OCI-LY1 (cell line): ENCODE measurements at regions not wholly inside any gene's neighbourhood (a gene's known extent, or its start where the extent isn't known, plus 50 kb on each side); places are given as distances from the start of the nearest gene placed in this dataset.

Experiments
- H2AFZ ChIP-seq: fragments of 200-600 bp; sonication (generic), shearing (Covaris generic); 2 replicates; pipeline ENCODE4 v1.6.0; 2014; ENCODE audit warnings: antibody characterized with exemption, mild to moderate bottlenecking, low read length
- H3F3A ChIP-seq: fragments of 200-600 bp; sonication (generic), shearing (Covaris generic); 2 replicates; pipeline ENCODE4 v1.6.0; 2014; ENCODE audit warnings: mild to moderate bottlenecking, antibody characterized with exemption, low read length, moderate library complexity; ENCODE audit not compliant: insufficient read depth
- H3K27ac ChIP-seq: fragments of 200-600 bp; sonication (generic); 2 replicates; pipeline ENCODE4 v1.5.1; 2014; ENCODE audit warnings: low read length, mixed run types, mild to moderate bottlenecking, low read depth; ENCODE audit not compliant: poor library complexity, severe bottlenecking
- H3K27me3 ChIP-seq: fragments of 200-600 bp; sonication (generic); 2 replicates; pipeline ENCODE4 v1.6.0; 2014; ENCODE audit warnings: antibody characterized with exemption, mild to moderate bottlenecking, low read length, moderate library complexity; ENCODE audit not compliant: insufficient read depth
- H3K36me3 ChIP-seq: fragments of 200-600 bp; sonication (generic); 2 replicates; pipeline ENCODE4 v1.6.1; 2014; ENCODE audit warnings: mild to moderate bottlenecking, antibody characterized with exemption, low read length, moderate library complexity, mixed read lengths; ENCODE audit not compliant: insufficient read depth
- H3K4me1 ChIP-seq: fragments of 200-600 bp; sonication (generic); 2 replicates; pipeline ENCODE4 v1.5.1; 2014; ENCODE audit warnings: mild to moderate bottlenecking, low read length, moderate library complexity; ENCODE audit not compliant: insufficient read depth, severe bottlenecking
- H3K4me2 ChIP-seq: fragments of 200-600 bp; sonication (generic), shearing (Covaris generic); 2 replicates; pipeline ENCODE4 v1.6.1; 2014; ENCODE audit warnings: low read length
- H3K4me3 ChIP-seq: fragments of 200-600 bp; sonication (generic); 2 replicates; pipeline ENCODE4 v1.5.1; 2014; ENCODE audit warnings: low read length, low read depth, mild to moderate bottlenecking, mixed read lengths; ENCODE audit not compliant: poor library complexity, severe bottlenecking
- H3K79me2 ChIP-seq: fragments of 200-600 bp; shearing (Covaris generic); 2 replicates; pipeline ENCODE4 v1.6.1; 2016; ENCODE audit warnings: mixed run types, low read length, mixed read lengths; ENCODE audit not compliant: insufficient read depth
- H3K9ac ChIP-seq: fragments of 200-600 bp; sonication (generic), shearing (Covaris generic); 2 replicates; pipeline ENCODE4 v1.6.1; 2014; ENCODE audit warnings: mild to moderate bottlenecking, low read length, mixed read lengths
- H3K9me2 ChIP-seq: fragments of 200-600 bp; sonication (generic), shearing (Covaris generic); 2 replicates; pipeline ENCODE4 v1.6.1; 2014; ENCODE audit warnings: low read depth, mild to moderate bottlenecking, low read length, mixed read lengths
- H3K9me3 ChIP-seq: fragments of 200-600 bp; shearing (Covaris generic); 2 replicates; pipeline ENCODE4 v1.6.1; 2014; ENCODE audit warnings: low read length, mixed read lengths
- H4K20me1 ChIP-seq: fragments of 200-600 bp; sonication (generic), shearing (Covaris generic); 2 replicates; pipeline ENCODE4 v1.6.0; 2016; ENCODE audit warnings: mild to moderate bottlenecking, low read length; ENCODE audit not compliant: insufficient read depth
- EZH2 ChIP-seq: fragments of 200-600 bp; sonication (generic), shearing (Covaris generic); IDR thresholded peaks from 2 replicates; pipeline ENCODE4 v1.8.0; 2017; ENCODE audit warnings: borderline replicate concordance, mixed run types, mild to moderate bottlenecking, antibody characterized with exemption, low read length, moderate library complexity, mixed read lengths
- TF ChIP-seq, protein P1 (sequence below): fragments of 200-600 bp; sonication (generic), shearing (Covaris generic); IDR thresholded peaks from 2 replicates; pipeline ENCODE4 v1.5.1; 2017; ENCODE audit warnings: mild to moderate bottlenecking, antibody characterized with exemption, low read length, moderate library complexity, mixed read lengths

DNA sequence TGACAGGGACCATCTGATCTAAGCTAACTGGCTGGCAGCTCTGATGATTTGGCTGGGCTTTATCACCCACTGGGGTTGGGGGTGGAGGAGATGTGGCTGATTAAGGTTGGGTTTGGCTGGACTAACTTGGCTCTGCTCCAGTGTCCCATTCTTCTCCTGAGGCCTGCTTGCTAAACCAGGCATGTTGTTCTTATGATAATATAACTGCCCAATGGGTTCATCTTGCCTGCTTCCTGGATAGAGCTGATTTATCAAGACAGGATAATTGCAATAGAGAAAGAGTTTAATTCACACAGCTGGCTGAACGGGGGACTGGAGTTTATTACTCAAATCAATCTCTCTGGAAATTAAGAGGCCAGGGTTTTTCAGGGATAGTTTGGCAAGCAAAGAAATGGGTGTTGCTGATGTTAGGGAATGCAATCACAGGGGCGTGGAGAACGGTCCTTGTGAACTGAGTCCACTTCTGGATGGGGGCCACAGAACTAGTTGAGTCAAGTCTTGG, 150.4 kb downstream of the PTH2R start:
- no peak overlapping the region for H3K4me2 ChIP-seq
- no peak overlapping the region for H3K4me3 ChIP-seq
- no peak overlapping the region for H3K9ac ChIP-seq
- TF ChIP-seq EZH2, result no peak
- TF ChIP-seq, protein P1, sequence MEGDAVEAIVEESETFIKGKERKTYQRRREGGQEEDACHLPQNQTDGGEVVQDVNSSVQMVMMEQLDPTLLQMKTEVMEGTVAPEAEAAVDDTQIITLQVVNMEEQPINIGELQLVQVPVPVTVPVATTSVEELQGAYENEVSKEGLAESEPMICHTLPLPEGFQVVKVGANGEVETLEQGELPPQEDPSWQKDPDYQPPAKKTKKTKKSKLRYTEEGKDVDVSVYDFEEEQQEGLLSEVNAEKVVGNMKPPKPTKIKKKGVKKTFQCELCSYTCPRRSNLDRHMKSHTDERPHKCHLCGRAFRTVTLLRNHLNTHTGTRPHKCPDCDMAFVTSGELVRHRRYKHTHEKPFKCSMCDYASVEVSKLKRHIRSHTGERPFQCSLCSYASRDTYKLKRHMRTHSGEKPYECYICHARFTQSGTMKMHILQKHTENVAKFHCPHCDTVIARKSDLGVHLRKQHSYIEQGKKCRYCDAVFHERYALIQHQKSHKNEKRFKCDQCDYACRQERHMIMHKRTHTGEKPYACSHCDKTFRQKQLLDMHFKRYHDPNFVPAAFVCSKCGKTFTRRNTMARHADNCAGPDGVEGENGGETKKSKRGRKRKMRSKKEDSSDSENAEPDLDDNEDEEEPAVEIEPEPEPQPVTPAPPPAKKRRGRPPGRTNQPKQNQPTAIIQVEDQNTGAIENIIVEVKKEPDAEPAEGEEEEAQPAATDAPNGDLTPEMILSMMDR, result no peak
- no peak overlapping the region for H3K27ac ChIP-seq
- H4K20me1 ChIP-seq, result no peaks in the 10 kb centered on the region
- H3K9me2 ChIP-seq, result no peaks in the 10 kb centered on the region
- no peaks in the 10 kb centered on the region for H3K9me3 ChIP-seq
- H3K27me3 ChIP-seq, result no peaks in the 10 kb centered on the region
- no peaks in the 10 kb centered on the region for H3F3A ChIP-seq
- H3K36me3 ChIP-seq, result no peaks in the 10 kb centered on the region
- H2AFZ ChIP-seq, result no peak overlapping the region
- no peaks in the 10 kb centered on the region for H3K4me1 ChIP-seq
- H3K79me2 ChIP-seq, result no peaks in the 10 kb centered on the region

DNA sequence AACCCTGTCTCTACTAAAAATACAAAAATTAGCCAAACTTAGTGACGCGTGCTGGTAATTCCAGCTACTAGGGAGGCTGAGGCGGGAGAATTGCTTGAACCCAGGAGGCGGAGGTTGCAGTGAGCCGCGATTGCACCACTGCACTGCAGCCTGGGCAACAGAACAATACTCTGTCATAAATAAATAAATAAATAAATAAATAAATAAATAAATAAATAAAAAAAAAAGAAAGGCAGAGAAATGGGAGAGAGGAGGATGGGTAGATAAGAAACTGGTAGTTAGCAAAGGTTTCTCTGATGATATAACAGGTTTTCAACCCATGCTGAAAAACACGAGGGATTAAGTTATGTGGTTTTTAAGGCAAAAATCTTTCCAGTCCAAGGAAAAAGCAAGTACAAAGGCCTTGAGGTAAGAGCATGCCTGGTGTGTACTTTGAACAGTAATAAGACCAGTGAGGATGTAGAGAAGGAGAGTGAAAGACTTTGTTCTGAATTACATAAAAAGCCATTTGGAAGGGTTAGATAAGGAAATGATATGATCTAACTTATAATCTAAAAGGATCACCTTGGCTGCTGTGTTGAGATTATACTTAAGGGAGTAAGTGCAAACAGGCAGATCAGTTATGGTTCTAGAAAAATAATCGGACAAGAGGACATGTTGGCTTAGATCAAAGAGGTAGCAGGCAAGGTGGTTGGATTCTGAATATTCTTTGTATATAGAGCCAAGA, 159.3 kb downstream of the PTH2R start:
- Histone ChIP-seq H4K20me1 (no peaks in the 10 kb centered on the region), H3K79me2 (no peaks in the 10 kb centered on the region), H3K4me1 (no peaks in the 10 kb centered on the region), H3K4me3 (no peak overlapping the region), H3F3A (no peaks in the 10 kb centered on the region), H3K36me3 (no peaks in the 10 kb centered on the region), H3K9me2 (no peaks in the 10 kb centered on the region), H3K27ac (no peak overlapping the region), H2AFZ (no peak overlapping the region), H3K9me3 (no peaks in the 10 kb centered on the region), H3K27me3 (no peaks in the 10 kb centered on the region), H3K9ac (no peak overlapping the region), H3K4me2 (no peak overlapping the region)
- TF ChIP-seq EZH2, result no peak
- TF ChIP-seq, protein P1, result no peak

DNA sequence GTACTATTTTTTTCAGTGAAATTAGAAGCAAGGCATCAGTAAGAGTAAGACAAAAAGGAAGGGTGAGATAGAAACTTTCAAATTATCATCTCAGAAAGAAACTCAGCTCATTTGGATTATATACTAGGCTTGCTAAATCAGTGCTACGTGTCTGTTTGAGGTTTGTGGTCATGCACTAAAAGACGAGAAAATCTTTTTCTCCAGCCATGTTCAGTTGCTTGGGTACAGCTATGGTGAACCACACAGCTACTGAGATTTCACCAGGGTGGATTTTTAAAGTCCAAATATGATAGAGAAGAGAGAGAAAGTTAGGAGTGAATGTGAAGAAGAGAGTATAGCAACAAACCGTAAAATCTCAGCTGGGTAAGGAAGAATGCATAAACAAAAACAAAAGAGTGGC, 161.6 kb downstream of the PTH2R start:
- Histone ChIP-seq H3K27ac (no peak overlapping the region), H2AFZ (no peak overlapping the region)

More for the DNA sequence above, 161.6 kb downstream of the PTH2R start:
- Histone ChIP-seq H4K20me1 (no peaks in the 10 kb centered on the region), H3K27me3 (no peaks in the 10 kb centered on the region), H3K9ac (no peak overlapping the region), H3K4me2 (no peak overlapping the region), H3K9me3 (no peaks in the 10 kb centered on the region), H3K9me2 (no peaks in the 10 kb centered on the region), H3K79me2 (no peaks in the 10 kb centered on the region), H3K36me3 (no peaks in the 10 kb centered on the region), H3K4me3 (no peak overlapping the region), H3K4me1 (no peaks in the 10 kb centered on the region), H3F3A (no peaks in the 10 kb centered on the region)
- TF ChIP-seq, protein P1, result no peak
- TF ChIP-seq EZH2, result no peak
